ENCODE measurements at regions not wholly inside any gene's neighbourhood (a gene's known extent, or its start where the extent isn't known, plus 50 kb on each side); places are given as distances from the start of the nearest gene placed in this dataset.
A peak's percentile ranks its signal among the peaks of the same experiment; 100 is the strongest.
"Not testable (repeated sequence)": the region's sequence is repeated elsewhere in the genome, so short reads cannot be mapped to it uniquely, and the experiment has no call there.

GRCh38 chr7:149635561-149636329 is 137.6 kb downstream of the ZNF467 start:
- H3K27me3 ChIP-seq: no peaks in the 10 kb centered on the region
- H3K27ac ChIP-seq: no peak overlapping the region
- H3K36me3 ChIP-seq: no peaks in the 10 kb centered on the region
- no peak overlapping the region for H3K4me3 ChIP-seq
- DNase-seq (ENCODE audit: extremely low spot score in 2 of 2): peak; percentile 49 to 75
- intact Hi-C loops (cut with DNase I): no loop called here
- no peaks in the 10 kb centered on the region for H3K9me3 ChIP-seq
- H3K4me1 ChIP-seq: no peaks in the 10 kb centered on the region
- TF ChIP-seq POLR2AphosphoS5 (IDR thresholded peaks at IDR 0.05; ENCODE audit: insufficient read depth in 1 of 2, low read depth in 1 of 2): no peak
- TF ChIP-seq POLR2A (IDR thresholded peaks at IDR 0.05): no peak
- TF ChIP-seq, protein P1, sequence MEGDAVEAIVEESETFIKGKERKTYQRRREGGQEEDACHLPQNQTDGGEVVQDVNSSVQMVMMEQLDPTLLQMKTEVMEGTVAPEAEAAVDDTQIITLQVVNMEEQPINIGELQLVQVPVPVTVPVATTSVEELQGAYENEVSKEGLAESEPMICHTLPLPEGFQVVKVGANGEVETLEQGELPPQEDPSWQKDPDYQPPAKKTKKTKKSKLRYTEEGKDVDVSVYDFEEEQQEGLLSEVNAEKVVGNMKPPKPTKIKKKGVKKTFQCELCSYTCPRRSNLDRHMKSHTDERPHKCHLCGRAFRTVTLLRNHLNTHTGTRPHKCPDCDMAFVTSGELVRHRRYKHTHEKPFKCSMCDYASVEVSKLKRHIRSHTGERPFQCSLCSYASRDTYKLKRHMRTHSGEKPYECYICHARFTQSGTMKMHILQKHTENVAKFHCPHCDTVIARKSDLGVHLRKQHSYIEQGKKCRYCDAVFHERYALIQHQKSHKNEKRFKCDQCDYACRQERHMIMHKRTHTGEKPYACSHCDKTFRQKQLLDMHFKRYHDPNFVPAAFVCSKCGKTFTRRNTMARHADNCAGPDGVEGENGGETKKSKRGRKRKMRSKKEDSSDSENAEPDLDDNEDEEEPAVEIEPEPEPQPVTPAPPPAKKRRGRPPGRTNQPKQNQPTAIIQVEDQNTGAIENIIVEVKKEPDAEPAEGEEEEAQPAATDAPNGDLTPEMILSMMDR (IDR thresholded peaks at IDR 0.05): no peak

- no peaks in the 10 kb centered on the region for H3K4me1 ChIP-seq
- H3K27ac ChIP-seq: no peak overlapping the region
- intact Hi-C loops (cut with DNase I): no loop called here
- peak in 1 of 2 donors; percentile 62 for DNase-seq (ENCODE audit: extremely low spot score in 2 of 2)
- no peak overlapping the region for H3K4me3 ChIP-seq
- no peak for TF ChIP-seq POLR2AphosphoS5 (IDR thresholded peaks at IDR 0.05; ENCODE audit: insufficient read depth in 1 of 2, low read depth in 1 of 2)
- TF ChIP-seq, protein P1 (IDR thresholded peaks at IDR 0.05): no peak
- no peak for TF ChIP-seq POLR2A (IDR thresholded peaks at IDR 0.05)
- no peaks in the 10 kb centered on the region for H3K9me3 ChIP-seq
- H3K36me3 ChIP-seq: no peaks in the 10 kb centered on the region
- H3K27me3 ChIP-seq: no peaks in the 10 kb centered on the region
Measured at GRCh38 chr7:149633976-149634945, 136.7 kb upstream of the ZNF746 start.

GRCh38 chr7:149628361-149629149 is 130.9 kb upstream of the ZNF746 start:
- H3K4me3 ChIP-seq; H3K27ac ChIP-seq; H3K9me3 ChIP-seq; H3K36me3 ChIP-seq; H3K27me3 ChIP-seq; DNase-seq (ENCODE audit: extremely low spot score in 2 of 2); intact Hi-C loops (cut with DNase I): not testable (repeated sequence)
- peaks cover 20% of the 10 kb centered on the region for H3K4me1 ChIP-seq

GRCh38 chr7:149627911-149628310 is 130.3 kb upstream of the ZNF746 start:
- Histone ChIP-seq H3K27me3 (no peaks in the 10 kb centered on the region), H3K36me3 (no peaks in the 10 kb centered on the region), H3K27ac (no peak overlapping the region), H3K4me1 (peaks cover 26% of the 10 kb centered on the region), H3K4me3 (no peak overlapping the region), H3K9me3 (no peaks in the 10 kb centered on the region)
- intact Hi-C loops (cut with DNase I): no loop called here
- TF ChIP-seq POLR2A (IDR thresholded peaks at IDR 0.05): no peak
- DNase-seq (ENCODE audit: extremely low spot score in 2 of 2): no peak

DNA sequence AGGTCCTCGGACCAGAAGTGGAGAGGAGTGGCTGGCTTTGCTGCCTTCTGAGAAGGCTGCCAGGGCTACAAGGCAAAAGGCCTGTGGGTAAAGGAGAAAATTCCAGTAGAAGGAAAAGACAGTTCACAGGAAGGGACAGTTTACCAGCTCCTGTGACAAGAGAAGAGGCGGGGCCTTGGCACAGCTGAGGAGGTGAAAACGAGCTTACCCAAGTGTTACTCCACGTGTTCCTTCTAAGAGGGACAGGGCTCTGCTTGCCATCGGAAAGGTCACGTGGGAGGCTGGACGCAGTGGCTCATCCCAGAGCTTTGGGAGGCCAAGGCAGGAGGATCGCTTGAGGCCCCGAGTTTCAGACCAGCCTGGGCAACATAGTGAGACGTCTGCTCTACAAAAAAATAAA is 129.4 kb upstream of the ZNF746 start:
- no peaks in the 10 kb centered on the region for H3K36me3 ChIP-seq
- no peaks in the 10 kb centered on the region for H3K9me3 ChIP-seq
- intact Hi-C loops (cut with DNase I): no loop called here
- H3K27me3 ChIP-seq: no peaks in the 10 kb centered on the region
- H3K4me3 ChIP-seq: no peak overlapping the region
- H3K27ac ChIP-seq: peak overlapping the region; percentile 85
- TF ChIP-seq POLR2AphosphoS5 (IDR thresholded peaks at IDR 0.05; ENCODE audit: insufficient read depth in 1 of 2, low read depth in 1 of 2) (no peak), POLR2A (IDR thresholded peaks at IDR 0.05) (no peak)
- TF ChIP-seq, protein P1 (IDR thresholded peaks at IDR 0.05): no peak
- no peak for DNase-seq (ENCODE audit: extremely low spot score in 2 of 2)
- H3K4me1 ChIP-seq: peaks cover 36% of the 10 kb centered on the region

All from vagina (tissue), 2 donors.